Mucosa of descending colon (tissue), 3 donors: ENCODE measurements at regions not wholly inside any gene's neighbourhood (a gene's known extent, or its start where the extent isn't known, plus 50 kb on each side); places are given as distances from the start of the nearest gene placed in this dataset.

Experiments
- ATAC-seq: fragments of 200-7000 bp; cut with Tn5 transposase; one replicate; pipeline ENCODE4 v1.9.1; 2020; ENCODE audit warnings: mild to moderate bottlenecking, moderate library complexity
- DNase-seq, 3 donors: peaks; one replicate each; pipeline ENCODE4 v3.0.0-alpha.2; 2020
- H3K36me3 ChIP-seq: fragments of 200-600 bp; one replicate; pipeline ENCODE4 v1.8.0; 2021; ENCODE audit warnings: low read depth, mild to moderate bottlenecking
- H3K4me1 ChIP-seq: fragments of 200-600 bp; one replicate; pipeline ENCODE4 v1.8.0; 2021; ENCODE audit warnings: low read depth, mild to moderate bottlenecking
- H3K4me3 ChIP-seq: fragments of 200-600 bp; one replicate; pipeline ENCODE4 v1.8.0; 2021; ENCODE audit warnings: mild to moderate bottlenecking
- H3K9me3 ChIP-seq: fragments of 200-600 bp; one replicate; pipeline ENCODE4 v1.8.0; 2021; ENCODE audit warnings: mild to moderate bottlenecking
- CTCF ChIP-seq: fragments of 200-600 bp; IDR thresholded peaks from one replicate; pipeline ENCODE4 v1.8.0; 2022; ENCODE audit warnings: antibody characterized with exemption, mild to moderate bottlenecking
- intact Hi-C, 2 donors: fragments of 100-400 bp; cut with DNase I in 1 of 2; cut with micrococcal nuclease in 1 of 2; formaldehyde crosslinking; loops; one replicate each; pipeline versions ENCODE4 v1.11.0 to v1.11.1; 2022; cut with DNase I, micrococcal nuclease
- donor health status: DM: no; HTN: no; CAD: no; lungs with moderate emphysema.
- donor health status: DM: no; HTN: no; CAD: no.
- donor health status: DM: no; HTN: yes; CAD: no.

GRCh38 chr1:170369000-170369399, 163.0 kb upstream of the GORAB start:
- Histone ChIP-seq H3K4me3 (no peak overlapping the region), H3K4me1 (no peaks in the 10 kb centered on the region)
- no peak for ATAC-seq

GRCh38 chr1:170369417-170369816, 162.5 kb upstream of the GORAB start:
- no peak for ATAC-seq
- Histone ChIP-seq H3K4me3 (no peak overlapping the region), H3K9me3 (no peaks in the 10 kb centered on the region), H3K36me3 (no peaks in the 10 kb centered on the region), H3K4me1 (no peaks in the 10 kb centered on the region)
- DNase-seq: no peak
- no peak for TF ChIP-seq CTCF
- intact Hi-C loops: no loop called here

More at GRCh38 chr1:170369000-170369399, 163.0 kb upstream of the GORAB start:
- no peak for TF ChIP-seq CTCF
- Histone ChIP-seq H3K9me3 (no peaks in the 10 kb centered on the region), H3K36me3 (no peaks in the 10 kb centered on the region)
- intact Hi-C loops: no loop called here
- peak in 1 of 3 donors; percentile 10 for DNase-seq

- no peak for TF ChIP-seq CTCF
- Histone ChIP-seq H3K9me3 (no peaks in the 10 kb centered on the region), H3K4me1 (no peaks in the 10 kb centered on the region), H3K36me3 (no peaks in the 10 kb centered on the region), H3K4me3 (no peak overlapping the region)
- intact Hi-C loops: no loop called here
- ATAC-seq (no peak), DNase-seq (no peak)
These were observed 161.9 kb upstream of the GORAB start for GRCh38 chr1:170370087-170370486.

GRCh38 chr1:170375082-170375723, 156.8 kb upstream of the GORAB start:
- ATAC-seq: no peak
- DNase-seq: no peak
- no peak for TF ChIP-seq CTCF
- intact Hi-C loops: no loop called here
- Histone ChIP-seq H3K9me3 (no peaks in the 10 kb centered on the region), H3K4me3 (no peak overlapping the region), H3K36me3 (no peaks in the 10 kb centered on the region), H3K4me1 (no peaks in the 10 kb centered on the region)

GRCh38 chr1:170376801-170377385, 155.1 kb upstream of the GORAB start:
- no peak for ATAC-seq
- H3K36me3 ChIP-seq: no peaks in the 10 kb centered on the region
- DNase-seq: no peak
- no peak for TF ChIP-seq CTCF
- intact Hi-C loops: no loop called here
- H3K4me3 ChIP-seq: no peak overlapping the region
- no peaks in the 10 kb centered on the region for H3K4me1 ChIP-seq
- H3K9me3 ChIP-seq: no peaks in the 10 kb centered on the region
